ENCODE measurements at regions not wholly inside any gene's neighbourhood (a gene's known extent, or its start where the extent isn't known, plus 50 kb on each side); places are given as distances from the start of the nearest gene placed in this dataset.

- no peak for DNase-seq (ENCODE audit: low spot score)
- in situ Hi-C loops (cut with MboI; ENCODE audit: low sequenced_read_pairs, unreplicated experiment), result no loop called here
- TF ChIP-seq CTCF (IDR thresholded peaks at IDR 0.05; ENCODE audit: borderline replicate concordance, control extremely low read depth, extremely low read depth, insufficient read depth, missing control alignments), result no peak
Observed at GRCh38 chr10:111261081-111261615, 184.3 kb downstream of the ADRA2A start.

- DNase-seq (ENCODE audit: low spot score), result no peak
- TF ChIP-seq CTCF (IDR thresholded peaks at IDR 0.05; ENCODE audit: borderline replicate concordance, control extremely low read depth, extremely low read depth, insufficient read depth, missing control alignments), result no peak
- in situ Hi-C loops (cut with MboI; ENCODE audit: low sequenced_read_pairs, unreplicated experiment), result no loop called here
Observed at GRCh38 chr10:111265341-111265740, 188.5 kb downstream of the ADRA2A start.

- no peak for DNase-seq (ENCODE audit: low spot score)
- no peak for TF ChIP-seq CTCF (IDR thresholded peaks at IDR 0.05; ENCODE audit: borderline replicate concordance, control extremely low read depth, extremely low read depth, insufficient read depth, missing control alignments)
- in situ Hi-C loops (cut with MboI; ENCODE audit: low sequenced_read_pairs, unreplicated experiment), result no loop called here
Observed at GRCh38 chr10:111266165-111266564, 189.3 kb downstream of the ADRA2A start.

- in situ Hi-C loops (cut with MboI; ENCODE audit: low sequenced_read_pairs, unreplicated experiment), result no loop called here
- DNase-seq (ENCODE audit: low spot score), result no peak
- TF ChIP-seq CTCF (IDR thresholded peaks at IDR 0.05; ENCODE audit: borderline replicate concordance, control extremely low read depth, extremely low read depth, insufficient read depth, missing control alignments), result no peak
Observed at GRCh38 chr10:111267673-111268072, 190.8 kb downstream of the ADRA2A start.

GRCh38 chr10:111273235-111273634 is 196.4 kb downstream of the ADRA2A start:
- TF ChIP-seq CTCF (IDR thresholded peaks at IDR 0.05; ENCODE audit: borderline replicate concordance, control extremely low read depth, extremely low read depth, insufficient read depth, missing control alignments), result no peak
- no peak for DNase-seq (ENCODE audit: low spot score)
- in situ Hi-C loops (cut with MboI; ENCODE audit: low sequenced_read_pairs, unreplicated experiment), result no loop called here

GRCh38 chr10:111273635-111274034 is 196.8 kb downstream of the ADRA2A start:
- DNase-seq (ENCODE audit: low spot score), result no peak
- TF ChIP-seq CTCF (IDR thresholded peaks at IDR 0.05; ENCODE audit: borderline replicate concordance, control extremely low read depth, extremely low read depth, insufficient read depth, missing control alignments), result no peak

GRCh38 chr10:111275091-111275490 is 198.3 kb downstream of the ADRA2A start:
- in situ Hi-C loops (cut with MboI; ENCODE audit: low sequenced_read_pairs, unreplicated experiment), result no loop called here
- DNase-seq (ENCODE audit: low spot score), result no peak

More at GRCh38 chr10:111273635-111274034, 196.8 kb downstream of the ADRA2A start:
- in situ Hi-C loops (cut with MboI; ENCODE audit: low sequenced_read_pairs, unreplicated experiment), result no loop called here

More at GRCh38 chr10:111275091-111275490, 198.3 kb downstream of the ADRA2A start:
- no peak for TF ChIP-seq CTCF (IDR thresholded peaks at IDR 0.05; ENCODE audit: borderline replicate concordance, control extremely low read depth, extremely low read depth, insufficient read depth, missing control alignments)

Data from GM13976 (cell line).